ENCODE measurements at regions not wholly inside any gene's neighbourhood (a gene's known extent, or its start where the extent isn't known, plus 50 kb on each side); places are given as distances from the start of the nearest gene placed in this dataset.
A peak's percentile ranks its signal among the peaks of the same experiment; 100 is the strongest.

DNA sequence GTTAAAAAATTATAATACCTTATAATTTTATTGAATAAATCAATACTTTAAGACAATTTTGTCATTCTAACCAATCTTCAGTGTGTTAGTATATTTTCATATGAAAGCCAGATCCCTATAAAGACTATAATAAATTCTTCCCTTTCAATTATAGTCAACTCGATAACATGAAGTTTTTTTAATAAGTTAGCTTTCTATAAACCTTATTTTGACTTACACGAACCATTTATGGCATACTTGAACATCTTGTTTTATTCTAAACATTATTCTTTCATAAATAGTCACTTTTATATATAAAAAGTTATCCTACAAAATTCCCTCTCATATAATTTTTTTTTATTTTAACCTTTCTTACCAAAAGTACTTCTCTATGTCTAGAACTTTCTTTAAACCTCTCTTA lies 1002.3 kb downstream of the TMEM121 start:
- H3K4me3 ChIP-seq (ENCODE audit: low read length): no peak overlapping the region
- no peaks in the 10 kb centered on the region for H3K9me2 ChIP-seq (replicated peaks; ENCODE audit: control insufficient read depth, low read length)
- H3K4me2 ChIP-seq (ENCODE audit: low read length): no peak overlapping the region
- H3K79me2 ChIP-seq (ENCODE audit: control insufficient read depth, low read length): no peaks in the 10 kb centered on the region
- H3K9me3 ChIP-seq (ENCODE audit: control insufficient read depth, insufficient read depth, low read length): peaks cover 29% of the 10 kb centered on the region
- H3F3A ChIP-seq (ENCODE audit: control insufficient read depth, insufficient read depth): no peaks in the 10 kb centered on the region
- no peaks in the 10 kb centered on the region for H4K20me1 ChIP-seq (ENCODE audit: control insufficient read depth, insufficient read depth, low read depth, low read length)
- H3K4me1 ChIP-seq (ENCODE audit: control insufficient read depth, low read length): no peaks in the 10 kb centered on the region
- H3K27me3 ChIP-seq (ENCODE audit: control insufficient read depth, low read length): no peaks in the 10 kb centered on the region
- TF ChIP-seq, protein P1, sequence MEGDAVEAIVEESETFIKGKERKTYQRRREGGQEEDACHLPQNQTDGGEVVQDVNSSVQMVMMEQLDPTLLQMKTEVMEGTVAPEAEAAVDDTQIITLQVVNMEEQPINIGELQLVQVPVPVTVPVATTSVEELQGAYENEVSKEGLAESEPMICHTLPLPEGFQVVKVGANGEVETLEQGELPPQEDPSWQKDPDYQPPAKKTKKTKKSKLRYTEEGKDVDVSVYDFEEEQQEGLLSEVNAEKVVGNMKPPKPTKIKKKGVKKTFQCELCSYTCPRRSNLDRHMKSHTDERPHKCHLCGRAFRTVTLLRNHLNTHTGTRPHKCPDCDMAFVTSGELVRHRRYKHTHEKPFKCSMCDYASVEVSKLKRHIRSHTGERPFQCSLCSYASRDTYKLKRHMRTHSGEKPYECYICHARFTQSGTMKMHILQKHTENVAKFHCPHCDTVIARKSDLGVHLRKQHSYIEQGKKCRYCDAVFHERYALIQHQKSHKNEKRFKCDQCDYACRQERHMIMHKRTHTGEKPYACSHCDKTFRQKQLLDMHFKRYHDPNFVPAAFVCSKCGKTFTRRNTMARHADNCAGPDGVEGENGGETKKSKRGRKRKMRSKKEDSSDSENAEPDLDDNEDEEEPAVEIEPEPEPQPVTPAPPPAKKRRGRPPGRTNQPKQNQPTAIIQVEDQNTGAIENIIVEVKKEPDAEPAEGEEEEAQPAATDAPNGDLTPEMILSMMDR (IDR thresholded peaks at IDR 0.05; ENCODE audit: low read depth, low read length, poor library complexity, severe bottlenecking): no peak
- TF ChIP-seq EZH2phosphoT487 (IDR thresholded peaks at IDR 0.05; ENCODE audit: borderline replicate concordance, low read length): no peak
- no peak overlapping the region for H3K27ac ChIP-seq (ENCODE audit: low read depth, low read length)
- no peaks in the 10 kb centered on the region for H3K36me3 ChIP-seq (ENCODE audit: control insufficient read depth, low read length)

DNA sequence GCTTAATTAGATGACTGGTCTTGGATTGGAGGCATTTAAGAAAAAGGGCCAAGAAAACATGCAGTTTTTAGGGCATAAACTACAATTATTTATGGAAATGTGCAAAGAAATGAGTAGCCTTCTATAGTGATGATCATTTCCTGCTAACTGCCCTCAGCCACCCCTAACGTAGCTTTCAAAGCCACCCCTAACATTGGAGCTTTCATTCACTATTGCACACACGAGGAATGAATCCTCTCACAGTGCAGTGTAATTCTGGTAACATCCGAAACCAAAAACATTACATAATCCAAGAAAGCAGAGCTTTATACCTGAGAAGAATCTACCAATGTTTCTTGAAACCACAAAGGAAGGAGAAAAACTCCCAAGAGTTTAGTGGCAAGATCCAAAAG lies 1003.6 kb downstream of the TMEM121 start:
- Histone ChIP-seq H3K79me2 (ENCODE audit: control insufficient read depth, low read length) (no peaks in the 10 kb centered on the region), H3K27me3 (ENCODE audit: control insufficient read depth, low read length) (no peaks in the 10 kb centered on the region), H3K4me1 (ENCODE audit: control insufficient read depth, low read length) (no peaks in the 10 kb centered on the region), H3K27ac (ENCODE audit: low read depth, low read length) (no peak overlapping the region), H3K4me2 (ENCODE audit: low read length) (no peak overlapping the region), H3K36me3 (ENCODE audit: control insufficient read depth, low read length) (no peaks in the 10 kb centered on the region), H3K9me2 (replicated peaks; ENCODE audit: control insufficient read depth, low read length) (no peaks in the 10 kb centered on the region), H3K9me3 (ENCODE audit: control insufficient read depth, insufficient read depth, low read length) (peaks cover 26% of the 10 kb centered on the region), H3K4me3 (ENCODE audit: low read length) (no peak overlapping the region), H3F3A (ENCODE audit: control insufficient read depth, insufficient read depth) (no peaks in the 10 kb centered on the region), H4K20me1 (ENCODE audit: control insufficient read depth, insufficient read depth, low read depth, low read length) (no peaks in the 10 kb centered on the region)
- TF ChIP-seq, protein P1 (IDR thresholded peaks at IDR 0.05; ENCODE audit: low read depth, low read length, poor library complexity, severe bottlenecking): no peak
- TF ChIP-seq EZH2phosphoT487 (IDR thresholded peaks at IDR 0.05; ENCODE audit: borderline replicate concordance, low read length): no peak

DNA sequence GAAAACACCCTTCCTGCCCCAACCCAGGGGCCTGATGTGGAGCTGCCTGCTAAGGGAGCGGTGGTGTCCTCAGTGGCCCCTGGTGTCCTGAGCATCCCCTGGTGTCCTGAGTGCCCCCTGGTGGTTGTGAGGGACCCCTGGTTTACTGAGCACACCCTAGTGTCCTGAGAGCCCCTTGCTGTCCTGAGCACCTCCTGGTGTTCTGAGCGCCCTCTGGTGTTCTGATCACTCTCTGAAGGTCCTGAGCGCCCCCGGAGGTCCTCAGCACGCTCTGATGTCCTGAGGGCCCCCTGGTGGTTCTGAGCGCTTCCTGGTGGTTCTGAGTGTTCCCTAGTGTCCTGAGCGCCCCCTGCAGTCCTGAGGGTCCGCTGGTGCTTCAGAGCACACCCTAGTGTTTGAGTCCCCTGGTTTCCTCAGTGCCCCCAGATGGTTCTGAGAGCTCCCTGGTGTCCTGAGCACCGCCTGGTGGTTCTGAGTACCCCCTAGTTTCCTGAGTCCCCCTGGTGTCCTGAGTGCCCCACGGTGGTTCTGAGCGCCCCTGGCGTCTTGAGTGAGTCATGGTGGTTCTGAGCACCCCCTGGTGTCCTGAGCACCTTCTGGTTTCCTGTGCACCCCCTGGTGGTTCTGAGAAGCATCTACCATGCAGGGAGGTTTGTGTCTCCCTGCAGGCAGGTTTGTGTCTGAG lies 1004.2 kb downstream of the TMEM121 start:
- peaks cover 26% of the 10 kb centered on the region for H3K9me3 ChIP-seq (ENCODE audit: control insufficient read depth, insufficient read depth, low read length)
- H3K4me3 ChIP-seq (ENCODE audit: low read length): no peak overlapping the region
- H3K36me3 ChIP-seq (ENCODE audit: control insufficient read depth, low read length): no peaks in the 10 kb centered on the region
- TF ChIP-seq, protein P1 (IDR thresholded peaks at IDR 0.05; ENCODE audit: low read depth, low read length, poor library complexity, severe bottlenecking): peak; percentile 88
- no peak for TF ChIP-seq EZH2phosphoT487 (IDR thresholded peaks at IDR 0.05; ENCODE audit: borderline replicate concordance, low read length)
- H3K27me3 ChIP-seq (ENCODE audit: control insufficient read depth, low read length): no peaks in the 10 kb centered on the region
- no peaks in the 10 kb centered on the region for H4K20me1 ChIP-seq (ENCODE audit: control insufficient read depth, insufficient read depth, low read depth, low read length)
- no peak overlapping the region for H3K4me2 ChIP-seq (ENCODE audit: low read length)
- no peaks in the 10 kb centered on the region for H3K4me1 ChIP-seq (ENCODE audit: control insufficient read depth, low read length)
- no peaks in the 10 kb centered on the region for H3F3A ChIP-seq (ENCODE audit: control insufficient read depth, insufficient read depth)
- H3K9me2 ChIP-seq (replicated peaks; ENCODE audit: control insufficient read depth, low read length): no peaks in the 10 kb centered on the region
- no peaks in the 10 kb centered on the region for H3K79me2 ChIP-seq (ENCODE audit: control insufficient read depth, low read length)
- H3K27ac ChIP-seq (ENCODE audit: low read depth, low read length): no peak overlapping the region

Data from DOHH2 (cell line).